Adrenal gland (tissue), 9 donors: ENCODE measurements at regions not wholly inside any gene's neighbourhood (a gene's known extent, or its start where the extent isn't known, plus 50 kb on each side); places are given as distances from the start of the nearest gene placed in this dataset.

ENCODE experiments used
- DNase-seq, 7 donors: peaks; one replicate each; pipeline ENCODE4 v3.0.0-alpha.2; 2019 to 2020
- H3K27ac ChIP-seq, 5 donors: fragments of 200-600 bp; sonication (generic) in 4 of 5; 1 replicate in 3 of 5; 2 replicates in 2 of 5; pipeline versions ENCODE4 v1.5.1 to v1.8.0; 2016 to 2020; ENCODE audit warnings: mild to moderate bottlenecking in 1 of 5
- H3K27me3 ChIP-seq: fragments of 200-600 bp; 2 replicates; pipeline ENCODE4 v1.8.0; 2021
- H3K36me3 ChIP-seq, 2 donors: fragments of 200-600 bp; replicated peaks in 1 of 2; 1 replicate in 1 of 2; 2 replicates in 1 of 2; pipeline versions ENCODE4 v1.5.1 to v1.8.0; 2018 to 2022
- H3K4me1 ChIP-seq, 2 donors: fragments of 200-600 bp; replicated peaks in 1 of 2; 1 replicate in 1 of 2; 2 replicates in 1 of 2; pipeline versions ENCODE4 v1.5.1 to v1.8.0; 2018 to 2021
- H3K4me3 ChIP-seq, 4 donors: fragments of 200-600 bp; sonication (generic) in 3 of 4; one replicate each; pipeline ENCODE4 v1.5.1; 2016 to 2018
- H3K9me3 ChIP-seq, 3 donors: fragments of 200-600 bp; sonication (generic) in 1 of 3; replicated peaks in 1 of 3; 1 replicate in 2 of 3; 2 replicates in 1 of 3; pipeline versions ENCODE4 v1.5.1 to v1.8.0; 2016 to 2021
- CTCF ChIP-seq, 6 experiments: fragments of 450-650 bp in 4 of 6; fragments of 200-600 bp in 2 of 6; sonication (generic) in 1 of 6; IDR thresholded peaks; 1 replicate in 5 of 6; 2 replicates in 1 of 6; pipeline versions ENCODE4 v1.5.1 to v1.8.0; 2016 to 2021; ENCODE audit warnings: antibody characterized with exemption in 6 of 6, mild to moderate bottlenecking in 2 of 6, moderate library complexity in 1 of 6
- POLR2A ChIP-seq, 2 donors: fragments of 450-650 bp; IDR thresholded peaks; one replicate each; pipeline ENCODE4 v1.6.1; 2017; ENCODE audit warnings: antibody characterized with exemption in 2 of 2, mild to moderate bottlenecking in 2 of 2, moderate library complexity in 1 of 2
- whole genome bisulfite sequencing, 4 donors: extraction: QIAGEN DNeasy Blood & Tissue Kit in 2 of 4; methylation state at CpG; one replicate each; pipeline versions ENCODE4 v1.1.5 to v1.1.7; 2013 to 2017; 5-methylcytosine and 5-hydroxymethylcytosine counted together
- intact Hi-C, 2 donors: fragments of 100-400 bp; cut with DNase I; formaldehyde crosslinking; loops; one replicate each; pipeline versions ENCODE4 v1.14.1 to v1.15.0; 2022 to 2023
- donor health status: healthy with polysubstance abuse.
- donor health status: Bipolar disorder and iron deficiency.
- donor health status: DM: yes; HTN: yes; CAD: no.
- donor health status: DM: no; HTN: no; CAD: no.
- donor health status: DM: no; HTN: no; CAD: no.

- H3K4me1 ChIP-seq, result no peaks in the 10 kb centered on the region
- intact Hi-C loops, result no loop called here
- no peak overlapping the region for H3K4me3 ChIP-seq
- H3K36me3 ChIP-seq, result no peaks in the 10 kb centered on the region
- 92 to 100% (median 97%) methylated on average over 3 of the region's 3 CpGs for WGBS, 4 donors
- TF ChIP-seq CTCF (IDR thresholded peaks at IDR 0.05) (no peak), POLR2A (IDR thresholded peaks at IDR 0.05) (no peak)
- no peak for DNase-seq
- H3K27ac ChIP-seq, result no peak overlapping the region
- H3K9me3 ChIP-seq, result no peaks in the 10 kb centered on the region
- H3K27me3 ChIP-seq, result no peaks in the 10 kb centered on the region
These were observed 246.0 kb downstream of the ENC1 start for GRCh38 chr5:74394528-74394915.

- H3K27me3 ChIP-seq, result no peaks in the 10 kb centered on the region
- no peak overlapping the region for H3K4me3 ChIP-seq
- H3K9me3 ChIP-seq, result no peaks in the 10 kb centered on the region
- DNase-seq, result no peak
- WGBS, 4 donors, result 73 to 95% (median 84%) methylated on average over 3 of the region's 3 CpGs
- no peaks in the 10 kb centered on the region for H3K4me1 ChIP-seq
- H3K27ac ChIP-seq, result no peak overlapping the region
- no peaks in the 10 kb centered on the region for H3K36me3 ChIP-seq
- TF ChIP-seq POLR2A (IDR thresholded peaks at IDR 0.05), result no peak
- no peak for TF ChIP-seq CTCF (IDR thresholded peaks at IDR 0.05)
- intact Hi-C loops, result no loop called here
These were observed 246.6 kb downstream of the ENC1 start for GRCh38 chr5:74393943-74394342.

GRCh38 chr5:74392711-74393351 is 247.7 kb downstream of the ENC1 start:
- Histone ChIP-seq H3K36me3 (no peaks in the 10 kb centered on the region), H3K27me3 (no peaks in the 10 kb centered on the region), H3K4me1 (no peaks in the 10 kb centered on the region), H3K27ac (no peak overlapping the region), H3K9me3 (no peaks in the 10 kb centered on the region), H3K4me3 (no peak overlapping the region)
- intact Hi-C loops, result no loop called here
- TF ChIP-seq CTCF (IDR thresholded peaks at IDR 0.05) (no peak), POLR2A (IDR thresholded peaks at IDR 0.05) (no peak)
- no peak for DNase-seq
- WGBS, 4 donors, result 70 to 81% (median 73%) methylated on average over 3 of the region's 3 CpGs

GRCh38 chr5:74391410-74391809 is 249.1 kb downstream of the ENC1 start:
- DNase-seq, result no peak
- WGBS, 4 donors, result 87 to 93% (median 89%) methylated on average over 3 of the region's 3 CpGs
- no peaks in the 10 kb centered on the region for H3K9me3 ChIP-seq
- no peaks in the 10 kb centered on the region for H3K36me3 ChIP-seq
- H3K4me1 ChIP-seq, result no peaks in the 10 kb centered on the region
- H3K27ac ChIP-seq, result no peak overlapping the region
- no peak overlapping the region for H3K4me3 ChIP-seq
- intact Hi-C loops, result no loop called here
- no peaks in the 10 kb centered on the region for H3K27me3 ChIP-seq
- TF ChIP-seq POLR2A (IDR thresholded peaks at IDR 0.05) (no peak), CTCF (IDR thresholded peaks at IDR 0.05) (no peak)
